Spleen (tissue), 11 donors: ENCODE measurements at regions not wholly inside any gene's neighbourhood (a gene's known extent, or its start where the extent isn't known, plus 50 kb on each side); places are given as distances from the start of the nearest gene placed in this dataset.

Source experiments
- DNase-seq: peaks from one replicate; pipeline ENCODE4 v3.0.0-alpha.2; 2020
- H3K27ac ChIP-seq, 8 donors: fragments of 200-600 bp; sonication (generic) in 7 of 8; 1 replicate in 4 of 8; 2 replicates in 4 of 8; pipeline versions ENCODE4 v1.5.0 to v1.8.0; 2016 to 2021; ENCODE audit warnings: inconsistent platforms in 4 of 8, mild to moderate bottlenecking in 4 of 8, moderate library complexity in 1 of 8
- H3K27me3 ChIP-seq, 7 donors: fragments of 200-600 bp; sonication (generic) in 6 of 7; replicated peaks in 1 of 7; 1 replicate in 4 of 7; 2 replicates in 3 of 7; pipeline versions ENCODE4 v1.5.0 to v1.8.0; 2016 to 2021; ENCODE audit warnings: inconsistent platforms in 3 of 7, mild to moderate bottlenecking in 1 of 7
- H3K36me3 ChIP-seq, 6 donors: fragments of 200-600 bp; sonication (generic) in 5 of 6; 1 replicate in 4 of 6; 2 replicates in 2 of 6; pipeline versions ENCODE4 v1.5.0 to v1.8.0; 2016 to 2021; ENCODE audit warnings: inconsistent platforms in 2 of 6
- H3K4me1 ChIP-seq, 6 donors: fragments of 200-600 bp; sonication (generic) in 5 of 6; 1 replicate in 3 of 6; 2 replicates in 3 of 6; pipeline versions ENCODE4 v1.5.0 to v1.8.0; 2016 to 2021; ENCODE audit warnings: inconsistent platforms in 3 of 6
- H3K4me3 ChIP-seq, 8 donors: fragments of 200-600 bp; sonication (generic) in 7 of 8; 1 replicate in 4 of 8; 2 replicates in 4 of 8; pipeline versions ENCODE4 v1.5.0 to v1.8.0; 2016 to 2021; ENCODE audit warnings: inconsistent platforms in 4 of 8, mild to moderate bottlenecking in 4 of 8, moderate library complexity in 2 of 8
- H3K9me3 ChIP-seq, 8 donors: fragments of 200-600 bp; sonication (generic) in 7 of 8; 1 replicate in 4 of 8; 2 replicates in 4 of 8; pipeline versions ENCODE4 v1.5.0 to v1.8.0; 2016 to 2021; ENCODE audit warnings: inconsistent platforms in 4 of 8
- POLR2A ChIP-seq, 3 donors: fragments of 450-650 bp; IDR thresholded peaks; one replicate each; pipeline ENCODE4 v1.5.1; 2017; ENCODE audit warnings: antibody characterized with exemption in 3 of 3, mild to moderate bottlenecking in 1 of 3
- POLR2AphosphoS5 ChIP-seq, 3 donors: sonication (generic); formaldehyde crosslinking; IDR thresholded peaks; one replicate each; pipeline ENCODE4 v1.5.1; 2017; ENCODE audit warnings: antibody characterized with exemption in 3 of 3
- WGBS, 5 donors: extraction: QIAGEN DNeasy Blood & Tissue Kit in 3 of 5; methylation state at CpG; one replicate each; pipeline versions ENCODE4 v1.1.5 to v1.1.7; 2013 to 2018; 5-methylcytosine and 5-hydroxymethylcytosine counted together
- intact Hi-C: fragments of 100-400 bp; cut with DNase I; formaldehyde crosslinking; loops from one replicate; pipeline ENCODE4 v1.15.0; 2023; ENCODE audit warnings: low total_unique reads
- TF ChIP-seq, protein P1 (sequence below), 11 experiments: fragments of 200-600 bp in 7 of 11; fragments of 450-650 bp in 4 of 11; sonication (generic) in 4 of 11; IDR thresholded peaks in 8 of 11; conservative IDR thresholded peaks in 3 of 11; 1 replicate in 7 of 11; 2 replicates in 4 of 11; pipeline versions ENCODE4 v1.4.0 to v1.8.0; 2016 to 2021; ENCODE audit warnings: antibody characterized with exemption in 11 of 11, inconsistent platforms in 4 of 11, mild to moderate bottlenecking in 1 of 11
- donor health status: healthy with polysubstance abuse.
- donor health status: DM: no; HTN: no; CAD: no; lungs with moderate emphysema.
- donor health status: DM: no; HTN: no; CAD: no.
- donor health status: Bipolar disorder and iron deficiency.
- donor health status: healthy.
- donor health status: DM: no; HTN: no; CAD: no.
- donor health status: DM: yes; HTN: yes; CAD: no.

DNA sequence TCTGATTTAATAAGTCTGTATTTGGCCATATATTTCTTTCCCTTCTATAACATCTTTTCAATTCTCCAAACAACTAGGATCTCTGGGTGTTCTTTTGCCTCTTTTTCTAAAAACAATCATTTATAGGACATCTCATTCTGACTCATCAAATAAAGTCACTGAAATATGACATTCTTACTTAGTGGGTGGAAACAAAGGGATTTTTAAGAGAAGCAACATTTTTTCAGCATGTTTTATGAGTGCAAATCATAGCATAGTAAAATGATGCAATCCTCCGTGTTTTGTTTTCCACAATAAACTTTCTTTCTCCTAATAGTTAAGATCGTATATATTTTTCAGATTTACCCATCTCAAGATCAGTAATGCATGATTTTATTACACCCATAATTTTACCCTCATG is 179.8 kb downstream of the SPCS3 start:
- intact Hi-C loops: no loop called here
- Histone ChIP-seq H3K4me3 (no peak overlapping the region), H3K27me3 (no peaks in the 10 kb centered on the region), H3K9me3 (peaks cover 0 to 11% (median 3%) of the 10 kb centered on the region in 8 donors), H3K27ac (no peak overlapping the region), H3K4me1 (no peaks in the 10 kb centered on the region), H3K36me3 (no peaks in the 10 kb centered on the region)
- WGBS, 5 donors: 69 to 88% (median 83%) methylated on average over 2 of the region's 2 CpGs
- no peak for DNase-seq
- TF ChIP-seq POLR2A (IDR thresholded peaks at IDR 0.05) (no peak), POLR2AphosphoS5 (IDR thresholded peaks at IDR 0.05) (no peak)
- TF ChIP-seq, protein P1, sequence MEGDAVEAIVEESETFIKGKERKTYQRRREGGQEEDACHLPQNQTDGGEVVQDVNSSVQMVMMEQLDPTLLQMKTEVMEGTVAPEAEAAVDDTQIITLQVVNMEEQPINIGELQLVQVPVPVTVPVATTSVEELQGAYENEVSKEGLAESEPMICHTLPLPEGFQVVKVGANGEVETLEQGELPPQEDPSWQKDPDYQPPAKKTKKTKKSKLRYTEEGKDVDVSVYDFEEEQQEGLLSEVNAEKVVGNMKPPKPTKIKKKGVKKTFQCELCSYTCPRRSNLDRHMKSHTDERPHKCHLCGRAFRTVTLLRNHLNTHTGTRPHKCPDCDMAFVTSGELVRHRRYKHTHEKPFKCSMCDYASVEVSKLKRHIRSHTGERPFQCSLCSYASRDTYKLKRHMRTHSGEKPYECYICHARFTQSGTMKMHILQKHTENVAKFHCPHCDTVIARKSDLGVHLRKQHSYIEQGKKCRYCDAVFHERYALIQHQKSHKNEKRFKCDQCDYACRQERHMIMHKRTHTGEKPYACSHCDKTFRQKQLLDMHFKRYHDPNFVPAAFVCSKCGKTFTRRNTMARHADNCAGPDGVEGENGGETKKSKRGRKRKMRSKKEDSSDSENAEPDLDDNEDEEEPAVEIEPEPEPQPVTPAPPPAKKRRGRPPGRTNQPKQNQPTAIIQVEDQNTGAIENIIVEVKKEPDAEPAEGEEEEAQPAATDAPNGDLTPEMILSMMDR (IDR thresholded peaks at IDR 0.05 in 8 of 11, conservative IDR thresholded peaks at IDR 0.05 in 3 of 11): no peak

DNA sequence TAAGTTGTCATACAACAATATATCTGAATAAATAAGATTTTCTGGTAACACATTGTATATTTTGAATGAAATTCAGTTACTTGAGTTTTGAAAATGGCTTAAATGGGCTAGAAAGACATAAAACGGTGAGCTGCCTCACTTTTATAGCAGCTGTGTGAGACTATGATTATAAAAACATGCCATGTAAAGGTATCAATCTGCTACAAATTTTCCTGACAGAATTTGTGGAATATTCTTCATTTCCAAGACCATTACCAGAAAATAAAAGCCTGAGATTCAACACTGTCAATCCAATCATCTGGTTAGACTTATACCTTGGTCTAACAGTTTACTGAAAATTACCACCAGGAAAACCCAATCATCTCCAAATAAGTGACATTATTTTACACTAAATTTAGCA is 181.1 kb downstream of the SPCS3 start:
- H3K4me3 ChIP-seq: no peak overlapping the region
- H3K27ac ChIP-seq: no peak overlapping the region
- TF ChIP-seq POLR2AphosphoS5 (IDR thresholded peaks at IDR 0.05) (no peak), POLR2A (IDR thresholded peaks at IDR 0.05) (no peak)
- TF ChIP-seq, protein P1 (IDR thresholded peaks at IDR 0.05 in 8 of 11, conservative IDR thresholded peaks at IDR 0.05 in 3 of 11): no peak
- intact Hi-C loops: no loop called here
- WGBS, 5 donors: 64 to 90% (median 79%) methylated on average over 1 of the region's 1 CpG
- H3K27me3 ChIP-seq: no peaks in the 10 kb centered on the region
- no peaks in the 10 kb centered on the region for H3K36me3 ChIP-seq
- peaks cover 0 to 10% (median 3%) of the 10 kb centered on the region in 8 donors for H3K9me3 ChIP-seq
- H3K4me1 ChIP-seq: no peaks in the 10 kb centered on the region
- no peak for DNase-seq

- no peaks in the 10 kb centered on the region for H3K4me1 ChIP-seq
- no peaks in the 10 kb centered on the region for H3K9me3 ChIP-seq
- H3K27ac ChIP-seq: no peak overlapping the region
- H3K27me3 ChIP-seq: no peaks in the 10 kb centered on the region
- no peaks in the 10 kb centered on the region for H3K36me3 ChIP-seq
- DNase-seq: no peak
- no peak for TF ChIP-seq POLR2AphosphoS5 (IDR thresholded peaks at IDR 0.05)
- no peak for TF ChIP-seq POLR2A (IDR thresholded peaks at IDR 0.05)
- TF ChIP-seq, protein P1 (IDR thresholded peaks at IDR 0.05 in 8 of 11, conservative IDR thresholded peaks at IDR 0.05 in 3 of 11): no peak
- WGBS, 5 donors: 55 to 64% (median 59%) methylated on average over 2 of the region's 2 CpGs
- H3K4me3 ChIP-seq: no peak overlapping the region
- intact Hi-C loops: no loop called here
These were observed 184.4 kb downstream of the SPCS3 start for GRCh38 chr4:176504118-176504517.

- H3K36me3 ChIP-seq: no peaks in the 10 kb centered on the region
- no peak for DNase-seq
- H3K9me3 ChIP-seq: no peaks in the 10 kb centered on the region
- H3K4me1 ChIP-seq: no peaks in the 10 kb centered on the region
- H3K27me3 ChIP-seq: no peaks in the 10 kb centered on the region
- intact Hi-C loops: no loop called here
- no peak overlapping the region for H3K4me3 ChIP-seq
- TF ChIP-seq POLR2AphosphoS5 (IDR thresholded peaks at IDR 0.05): no peak
- TF ChIP-seq, protein P1 (IDR thresholded peaks at IDR 0.05 in 8 of 11, conservative IDR thresholded peaks at IDR 0.05 in 3 of 11): no peak
- no peak for TF ChIP-seq POLR2A (IDR thresholded peaks at IDR 0.05)
- H3K27ac ChIP-seq: no peak overlapping the region
- WGBS, 5 donors: 84 to 91% (median 89%) methylated on average over 8 of the region's 8 CpGs
These were observed 188.2 kb downstream of the SPCS3 start for GRCh38 chr4:176507845-176508533.
